ENCODE measurements at regions not wholly inside any gene's neighbourhood (a gene's known extent, or its start where the extent isn't known, plus 50 kb on each side); places are given as distances from the start of the nearest gene placed in this dataset.

DNA sequence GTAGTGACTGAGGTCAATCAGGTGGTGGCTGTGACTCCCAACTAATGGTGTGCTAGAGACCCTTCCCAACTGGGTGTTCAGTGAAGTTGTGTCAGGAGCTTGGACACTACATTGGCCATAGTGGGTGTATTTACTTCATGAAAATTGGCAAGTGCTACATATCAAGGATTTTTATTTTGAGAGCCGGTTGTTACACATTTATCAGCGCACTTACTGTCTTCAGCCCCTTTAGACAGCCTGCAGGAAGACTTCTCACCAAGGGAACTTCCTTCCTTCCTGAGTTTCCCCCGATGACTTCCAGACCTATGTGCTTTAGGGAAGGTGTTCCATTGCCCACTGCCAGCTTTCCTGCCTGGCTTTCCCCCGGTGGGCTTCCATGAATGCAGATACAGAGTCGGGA, 261.2 kb downstream of the CBLN1 start:
- TF ChIP-seq, protein P1, sequence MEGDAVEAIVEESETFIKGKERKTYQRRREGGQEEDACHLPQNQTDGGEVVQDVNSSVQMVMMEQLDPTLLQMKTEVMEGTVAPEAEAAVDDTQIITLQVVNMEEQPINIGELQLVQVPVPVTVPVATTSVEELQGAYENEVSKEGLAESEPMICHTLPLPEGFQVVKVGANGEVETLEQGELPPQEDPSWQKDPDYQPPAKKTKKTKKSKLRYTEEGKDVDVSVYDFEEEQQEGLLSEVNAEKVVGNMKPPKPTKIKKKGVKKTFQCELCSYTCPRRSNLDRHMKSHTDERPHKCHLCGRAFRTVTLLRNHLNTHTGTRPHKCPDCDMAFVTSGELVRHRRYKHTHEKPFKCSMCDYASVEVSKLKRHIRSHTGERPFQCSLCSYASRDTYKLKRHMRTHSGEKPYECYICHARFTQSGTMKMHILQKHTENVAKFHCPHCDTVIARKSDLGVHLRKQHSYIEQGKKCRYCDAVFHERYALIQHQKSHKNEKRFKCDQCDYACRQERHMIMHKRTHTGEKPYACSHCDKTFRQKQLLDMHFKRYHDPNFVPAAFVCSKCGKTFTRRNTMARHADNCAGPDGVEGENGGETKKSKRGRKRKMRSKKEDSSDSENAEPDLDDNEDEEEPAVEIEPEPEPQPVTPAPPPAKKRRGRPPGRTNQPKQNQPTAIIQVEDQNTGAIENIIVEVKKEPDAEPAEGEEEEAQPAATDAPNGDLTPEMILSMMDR (IDR thresholded peaks at IDR 0.05; ENCODE audit: low read depth, low read length, missing input control) = no peak
- no peak for TF ChIP-seq SP1 (IDR thresholded peaks at IDR 0.05)
- no peak for TF ChIP-seq TAF1 (conservative IDR thresholded peaks at IDR 0.05)
- TF ChIP-seq, protein P2, sequence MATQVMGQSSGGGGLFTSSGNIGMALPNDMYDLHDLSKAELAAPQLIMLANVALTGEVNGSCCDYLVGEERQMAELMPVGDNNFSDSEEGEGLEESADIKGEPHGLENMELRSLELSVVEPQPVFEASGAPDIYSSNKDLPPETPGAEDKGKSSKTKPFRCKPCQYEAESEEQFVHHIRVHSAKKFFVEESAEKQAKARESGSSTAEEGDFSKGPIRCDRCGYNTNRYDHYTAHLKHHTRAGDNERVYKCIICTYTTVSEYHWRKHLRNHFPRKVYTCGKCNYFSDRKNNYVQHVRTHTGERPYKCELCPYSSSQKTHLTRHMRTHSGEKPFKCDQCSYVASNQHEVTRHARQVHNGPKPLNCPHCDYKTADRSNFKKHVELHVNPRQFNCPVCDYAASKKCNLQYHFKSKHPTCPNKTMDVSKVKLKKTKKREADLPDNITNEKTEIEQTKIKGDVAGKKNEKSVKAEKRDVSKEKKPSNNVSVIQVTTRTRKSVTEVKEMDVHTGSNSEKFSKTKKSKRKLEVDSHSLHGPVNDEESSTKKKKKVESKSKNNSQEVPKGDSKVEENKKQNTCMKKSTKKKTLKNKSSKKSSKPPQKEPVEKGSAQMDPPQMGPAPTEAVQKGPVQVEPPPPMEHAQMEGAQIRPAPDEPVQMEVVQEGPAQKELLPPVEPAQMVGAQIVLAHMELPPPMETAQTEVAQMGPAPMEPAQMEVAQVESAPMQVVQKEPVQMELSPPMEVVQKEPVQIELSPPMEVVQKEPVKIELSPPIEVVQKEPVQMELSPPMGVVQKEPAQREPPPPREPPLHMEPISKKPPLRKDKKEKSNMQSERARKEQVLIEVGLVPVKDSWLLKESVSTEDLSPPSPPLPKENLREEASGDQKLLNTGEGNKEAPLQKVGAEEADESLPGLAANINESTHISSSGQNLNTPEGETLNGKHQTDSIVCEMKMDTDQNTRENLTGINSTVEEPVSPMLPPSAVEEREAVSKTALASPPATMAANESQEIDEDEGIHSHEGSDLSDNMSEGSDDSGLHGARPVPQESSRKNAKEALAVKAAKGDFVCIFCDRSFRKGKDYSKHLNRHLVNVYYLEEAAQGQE (IDR thresholded peaks at IDR 0.05) = no peak
- TF ChIP-seq MAX (IDR thresholded peaks at IDR 0.05) = no peak
- no peak for TF ChIP-seq YY1 (IDR thresholded peaks at IDR 0.05)
